H1 (cell line): ENCODE measurements at regions not wholly inside any gene's neighbourhood (a gene's known extent, or its start where the extent isn't known, plus 50 kb on each side); places are given as distances from the start of the nearest gene placed in this dataset.

Experiments used
- CHD2 ChIP-seq: IDR thresholded peaks from 2 replicates; pipeline ENCODE4 v1.6.1; 2012; ENCODE audit warnings: low read length, improper control_type of control experiment
- EP300 ChIP-seq, 2 experiments: IDR thresholded peaks; 1 replicate in 1 of 2; 2 replicates in 1 of 2; pipeline ENCODE4 v1.6.1; 2011 to 2012; ENCODE audit warnings: low read depth in 2 of 2, low read length in 2 of 2, mild to moderate bottlenecking in 2 of 2, borderline replicate concordance in 1 of 2, inconsistent platforms in 1 of 2, moderate library complexity in 1 of 2
- TF ChIP-seq, protein P1 (sequence below): fragments of 300-600 bp; sonication (generic); IDR thresholded peaks from 2 replicates; pipeline ENCODE4 v1.7.1; 2012; ENCODE audit warnings: low read length, moderate library complexity, mild to moderate bottlenecking, inconsistent platforms; ENCODE audit not compliant: insufficient replicate concordance
- TF ChIP-seq, protein P2 (sequence below): IDR thresholded peaks from 2 replicates; pipeline ENCODE4 v1.6.1; 2012; ENCODE audit warnings: inconsistent platforms
- TF ChIP-seq, protein P3 (sequence below): IDR thresholded peaks from 2 replicates; pipeline ENCODE4 v1.6.1; 2012; ENCODE audit warnings: inconsistent platforms

DNA sequence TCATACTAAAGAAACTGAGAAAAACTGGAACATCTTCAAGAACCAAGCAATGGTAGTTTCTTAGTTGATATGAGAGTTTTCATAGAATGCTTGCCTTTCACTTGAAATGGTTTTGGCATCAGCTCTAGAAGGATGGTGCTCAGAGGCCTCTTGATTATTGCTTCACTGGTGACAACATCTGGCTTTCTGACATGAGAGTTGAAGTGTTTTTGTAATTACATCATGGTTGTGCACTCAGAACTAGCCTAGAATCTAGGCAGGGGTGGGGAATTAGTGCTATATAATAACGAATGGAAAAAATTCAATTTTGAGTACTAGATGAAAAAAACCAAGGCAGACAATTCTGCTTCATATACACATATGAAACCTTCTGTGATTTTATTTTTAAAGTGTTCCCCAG lies 172.8 kb upstream of the LMNTD1 start (continued):
- TF ChIP-seq, protein P1, sequence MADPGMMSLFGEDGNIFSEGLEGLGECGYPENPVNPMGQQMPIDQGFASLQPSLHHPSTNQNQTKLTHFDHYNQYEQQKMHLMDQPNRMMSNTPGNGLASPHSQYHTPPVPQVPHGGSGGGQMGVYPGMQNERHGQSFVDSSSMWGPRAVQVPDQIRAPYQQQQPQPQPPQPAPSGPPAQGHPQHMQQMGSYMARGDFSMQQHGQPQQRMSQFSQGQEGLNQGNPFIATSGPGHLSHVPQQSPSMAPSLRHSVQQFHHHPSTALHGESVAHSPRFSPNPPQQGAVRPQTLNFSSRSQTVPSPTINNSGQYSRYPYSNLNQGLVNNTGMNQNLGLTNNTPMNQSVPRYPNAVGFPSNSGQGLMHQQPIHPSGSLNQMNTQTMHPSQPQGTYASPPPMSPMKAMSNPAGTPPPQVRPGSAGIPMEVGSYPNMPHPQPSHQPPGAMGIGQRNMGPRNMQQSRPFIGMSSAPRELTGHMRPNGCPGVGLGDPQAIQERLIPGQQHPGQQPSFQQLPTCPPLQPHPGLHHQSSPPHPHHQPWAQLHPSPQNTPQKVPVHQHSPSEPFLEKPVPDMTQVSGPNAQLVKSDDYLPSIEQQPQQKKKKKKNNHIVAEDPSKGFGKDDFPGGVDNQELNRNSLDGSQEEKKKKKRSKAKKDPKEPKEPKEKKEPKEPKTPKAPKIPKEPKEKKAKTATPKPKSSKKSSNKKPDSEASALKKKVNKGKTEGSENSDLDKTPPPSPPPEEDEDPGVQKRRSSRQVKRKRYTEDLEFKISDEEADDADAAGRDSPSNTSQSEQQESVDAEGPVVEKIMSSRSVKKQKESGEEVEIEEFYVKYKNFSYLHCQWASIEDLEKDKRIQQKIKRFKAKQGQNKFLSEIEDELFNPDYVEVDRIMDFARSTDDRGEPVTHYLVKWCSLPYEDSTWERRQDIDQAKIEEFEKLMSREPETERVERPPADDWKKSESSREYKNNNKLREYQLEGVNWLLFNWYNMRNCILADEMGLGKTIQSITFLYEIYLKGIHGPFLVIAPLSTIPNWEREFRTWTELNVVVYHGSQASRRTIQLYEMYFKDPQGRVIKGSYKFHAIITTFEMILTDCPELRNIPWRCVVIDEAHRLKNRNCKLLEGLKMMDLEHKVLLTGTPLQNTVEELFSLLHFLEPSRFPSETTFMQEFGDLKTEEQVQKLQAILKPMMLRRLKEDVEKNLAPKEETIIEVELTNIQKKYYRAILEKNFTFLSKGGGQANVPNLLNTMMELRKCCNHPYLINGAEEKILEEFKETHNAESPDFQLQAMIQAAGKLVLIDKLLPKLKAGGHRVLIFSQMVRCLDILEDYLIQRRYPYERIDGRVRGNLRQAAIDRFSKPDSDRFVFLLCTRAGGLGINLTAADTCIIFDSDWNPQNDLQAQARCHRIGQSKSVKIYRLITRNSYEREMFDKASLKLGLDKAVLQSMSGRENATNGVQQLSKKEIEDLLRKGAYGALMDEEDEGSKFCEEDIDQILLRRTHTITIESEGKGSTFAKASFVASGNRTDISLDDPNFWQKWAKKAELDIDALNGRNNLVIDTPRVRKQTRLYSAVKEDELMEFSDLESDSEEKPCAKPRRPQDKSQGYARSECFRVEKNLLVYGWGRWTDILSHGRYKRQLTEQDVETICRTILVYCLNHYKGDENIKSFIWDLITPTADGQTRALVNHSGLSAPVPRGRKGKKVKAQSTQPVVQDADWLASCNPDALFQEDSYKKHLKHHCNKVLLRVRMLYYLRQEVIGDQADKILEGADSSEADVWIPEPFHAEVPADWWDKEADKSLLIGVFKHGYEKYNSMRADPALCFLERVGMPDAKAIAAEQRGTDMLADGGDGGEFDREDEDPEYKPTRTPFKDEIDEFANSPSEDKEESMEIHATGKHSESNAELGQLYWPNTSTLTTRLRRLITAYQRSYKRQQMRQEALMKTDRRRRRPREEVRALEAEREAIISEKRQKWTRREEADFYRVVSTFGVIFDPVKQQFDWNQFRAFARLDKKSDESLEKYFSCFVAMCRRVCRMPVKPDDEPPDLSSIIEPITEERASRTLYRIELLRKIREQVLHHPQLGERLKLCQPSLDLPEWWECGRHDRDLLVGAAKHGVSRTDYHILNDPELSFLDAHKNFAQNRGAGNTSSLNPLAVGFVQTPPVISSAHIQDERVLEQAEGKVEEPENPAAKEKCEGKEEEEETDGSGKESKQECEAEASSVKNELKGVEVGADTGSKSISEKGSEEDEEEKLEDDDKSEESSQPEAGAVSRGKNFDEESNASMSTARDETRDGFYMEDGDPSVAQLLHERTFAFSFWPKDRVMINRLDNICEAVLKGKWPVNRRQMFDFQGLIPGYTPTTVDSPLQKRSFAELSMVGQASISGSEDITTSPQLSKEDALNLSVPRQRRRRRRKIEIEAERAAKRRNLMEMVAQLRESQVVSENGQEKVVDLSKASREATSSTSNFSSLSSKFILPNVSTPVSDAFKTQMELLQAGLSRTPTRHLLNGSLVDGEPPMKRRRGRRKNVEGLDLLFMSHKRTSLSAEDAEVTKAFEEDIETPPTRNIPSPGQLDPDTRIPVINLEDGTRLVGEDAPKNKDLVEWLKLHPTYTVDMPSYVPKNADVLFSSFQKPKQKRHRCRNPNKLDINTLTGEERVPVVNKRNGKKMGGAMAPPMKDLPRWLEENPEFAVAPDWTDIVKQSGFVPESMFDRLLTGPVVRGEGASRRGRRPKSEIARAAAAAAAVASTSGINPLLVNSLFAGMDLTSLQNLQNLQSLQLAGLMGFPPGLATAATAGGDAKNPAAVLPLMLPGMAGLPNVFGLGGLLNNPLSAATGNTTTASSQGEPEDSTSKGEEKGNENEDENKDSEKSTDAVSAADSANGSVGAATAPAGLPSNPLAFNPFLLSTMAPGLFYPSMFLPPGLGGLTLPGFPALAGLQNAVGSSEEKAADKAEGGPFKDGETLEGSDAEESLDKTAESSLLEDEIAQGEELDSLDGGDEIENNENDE = no peak
- TF ChIP-seq EP300 (IDR thresholded peaks at IDR 0.05; ENCODE audit: borderline replicate concordance in 1 of 2, low read depth in 2 of 2, low read length in 2 of 2) = no peak
- no peak for TF ChIP-seq CHD2
- TF ChIP-seq, protein P2, sequence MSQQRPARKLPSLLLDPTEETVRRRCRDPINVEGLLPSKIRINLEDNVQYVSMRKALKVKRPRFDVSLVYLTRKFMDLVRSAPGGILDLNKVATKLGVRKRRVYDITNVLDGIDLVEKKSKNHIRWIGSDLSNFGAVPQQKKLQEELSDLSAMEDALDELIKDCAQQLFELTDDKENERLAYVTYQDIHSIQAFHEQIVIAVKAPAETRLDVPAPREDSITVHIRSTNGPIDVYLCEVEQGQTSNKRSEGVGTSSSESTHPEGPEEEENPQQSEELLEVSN = no peak
- TF ChIP-seq, protein P3, sequence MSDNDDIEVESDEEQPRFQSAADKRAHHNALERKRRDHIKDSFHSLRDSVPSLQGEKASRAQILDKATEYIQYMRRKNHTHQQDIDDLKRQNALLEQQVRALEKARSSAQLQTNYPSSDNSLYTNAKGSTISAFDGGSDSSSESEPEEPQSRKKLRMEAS = no peak
